ENCODE measurements at regions not wholly inside any gene's neighbourhood (a gene's known extent, or its start where the extent isn't known, plus 50 kb on each side); places are given as distances from the start of the nearest gene placed in this dataset.

- TF ChIP-seq TFCP2L1 (CRISPR knock-in tag; IDR thresholded peaks at IDR 0.05) (no peak), RCOR1 (IDR thresholded peaks at IDR 0.05; ENCODE audit: low read depth, low read length) (no peak), CHD2 (IDR thresholded peaks at IDR 0.05; ENCODE audit: low read length, partially characterized antibody) (no peak), EHF (CRISPR knock-in tag; IDR thresholded peaks at IDR 0.05) (no peak), ELK1 (IDR thresholded peaks at IDR 0.05; ENCODE audit: low read depth, low read length) (no peak), PHF8 (IDR thresholded peaks at IDR 0.05; ENCODE audit: borderline replicate concordance, low read depth) (no peak), SMC3 (IDR thresholded peaks at IDR 0.05) (no peak), RAD21 (conservative IDR thresholded peaks at IDR 0.05 in 1 of 2, IDR thresholded peaks at IDR 0.05 in 1 of 2) (no peak), JUNB (IDR thresholded peaks at IDR 0.05) (no peak)
- TF ChIP-seq, protein P1, sequence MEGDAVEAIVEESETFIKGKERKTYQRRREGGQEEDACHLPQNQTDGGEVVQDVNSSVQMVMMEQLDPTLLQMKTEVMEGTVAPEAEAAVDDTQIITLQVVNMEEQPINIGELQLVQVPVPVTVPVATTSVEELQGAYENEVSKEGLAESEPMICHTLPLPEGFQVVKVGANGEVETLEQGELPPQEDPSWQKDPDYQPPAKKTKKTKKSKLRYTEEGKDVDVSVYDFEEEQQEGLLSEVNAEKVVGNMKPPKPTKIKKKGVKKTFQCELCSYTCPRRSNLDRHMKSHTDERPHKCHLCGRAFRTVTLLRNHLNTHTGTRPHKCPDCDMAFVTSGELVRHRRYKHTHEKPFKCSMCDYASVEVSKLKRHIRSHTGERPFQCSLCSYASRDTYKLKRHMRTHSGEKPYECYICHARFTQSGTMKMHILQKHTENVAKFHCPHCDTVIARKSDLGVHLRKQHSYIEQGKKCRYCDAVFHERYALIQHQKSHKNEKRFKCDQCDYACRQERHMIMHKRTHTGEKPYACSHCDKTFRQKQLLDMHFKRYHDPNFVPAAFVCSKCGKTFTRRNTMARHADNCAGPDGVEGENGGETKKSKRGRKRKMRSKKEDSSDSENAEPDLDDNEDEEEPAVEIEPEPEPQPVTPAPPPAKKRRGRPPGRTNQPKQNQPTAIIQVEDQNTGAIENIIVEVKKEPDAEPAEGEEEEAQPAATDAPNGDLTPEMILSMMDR (IDR thresholded peaks at IDR 0.05), result no peak
These were observed 421.1 kb upstream of the KHDRBS2 start for GRCh38 chr6:62707156-62707555.
